HuH-7.5 (cell line): ENCODE measurements at regions not wholly inside any gene's neighbourhood (a gene's known extent, or its start where the extent isn't known, plus 50 kb on each side); places are given as distances from the start of the nearest gene placed in this dataset.

Source experiments
- DNase-seq: peaks from one replicate; pipeline ENCODE4 v3.0.0; 2011; ENCODE audit warnings: low spot score

GRCh38 chr2:120440521-120441350 lies 94.8 kb downstream of the INHBB start:
- no peak for DNase-seq

DNA sequence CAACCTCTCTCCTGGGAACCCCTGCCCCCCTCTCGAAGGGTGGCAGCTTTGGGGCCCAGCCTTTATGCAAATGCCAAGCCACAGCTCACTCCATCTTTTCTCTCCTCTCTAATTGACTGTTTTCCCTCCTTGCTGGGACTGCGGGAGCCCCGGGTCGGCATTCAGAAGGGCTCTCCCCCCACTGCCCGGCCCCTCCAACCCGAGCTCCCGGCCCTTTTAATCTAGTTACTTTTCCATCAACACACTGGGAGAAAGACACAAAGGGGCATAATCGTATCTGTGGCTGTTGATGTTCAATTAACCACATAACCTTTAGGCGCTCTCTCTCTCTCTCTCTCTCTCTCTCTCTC lies 95.4 kb downstream of the INHBB start:
- no peak for DNase-seq

DNA sequence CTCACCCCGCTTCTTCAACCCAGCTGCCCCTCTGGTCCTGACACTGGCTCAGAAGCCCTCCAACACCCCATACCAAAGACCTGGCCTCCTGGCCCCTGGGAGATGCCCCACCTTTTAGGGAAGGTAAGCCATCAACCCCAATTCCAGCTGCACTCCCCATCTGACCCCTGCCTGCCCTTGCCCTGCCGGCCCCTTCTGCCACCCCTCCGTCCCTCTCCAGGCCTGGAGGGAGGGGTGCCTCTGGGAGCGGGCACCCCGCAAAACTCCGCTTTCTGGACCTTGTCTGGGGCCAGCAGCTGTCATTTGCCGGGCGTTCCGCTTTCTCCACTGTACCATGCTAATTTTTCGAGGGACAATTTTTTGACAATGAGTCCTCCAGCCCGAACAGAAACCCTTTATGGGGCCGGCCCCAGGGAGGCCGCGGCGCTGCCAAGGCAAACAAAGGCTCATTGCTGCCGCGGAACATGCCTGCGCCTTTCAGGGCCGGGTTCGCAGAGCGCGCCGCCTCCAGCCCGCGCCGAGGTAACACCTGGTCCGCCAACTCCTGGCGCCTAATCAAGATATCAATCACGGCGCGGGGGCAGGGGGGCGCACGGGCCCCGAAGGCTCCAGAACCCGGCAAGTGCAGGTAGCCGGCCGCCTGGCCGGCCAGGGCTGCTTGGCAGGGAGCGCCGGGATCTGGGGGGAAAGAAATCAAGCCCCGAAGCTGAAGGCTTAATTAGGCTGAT lies 96.0 kb downstream of the INHBB start:
- no peak for DNase-seq

DNA sequence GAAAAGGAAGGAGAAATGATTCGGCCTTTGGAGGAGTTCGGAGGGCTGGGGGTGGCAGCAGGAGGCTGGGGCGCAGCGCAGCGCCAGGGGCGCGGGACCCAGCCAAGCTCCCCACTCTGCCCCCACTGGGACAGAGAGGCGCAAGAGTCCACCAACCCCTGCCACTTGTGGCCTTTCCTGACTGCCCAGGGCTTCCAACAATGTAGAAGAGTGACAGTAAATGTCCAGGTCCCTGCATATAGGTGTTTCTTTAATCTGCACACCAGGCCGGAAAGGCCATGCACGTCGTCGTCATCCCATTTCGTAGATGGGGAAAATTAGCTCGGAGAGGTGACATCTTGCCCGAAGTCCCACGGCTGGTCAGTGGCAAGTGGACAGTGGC lies 96.6 kb downstream of the INHBB start:
- no peak for DNase-seq

DNA sequence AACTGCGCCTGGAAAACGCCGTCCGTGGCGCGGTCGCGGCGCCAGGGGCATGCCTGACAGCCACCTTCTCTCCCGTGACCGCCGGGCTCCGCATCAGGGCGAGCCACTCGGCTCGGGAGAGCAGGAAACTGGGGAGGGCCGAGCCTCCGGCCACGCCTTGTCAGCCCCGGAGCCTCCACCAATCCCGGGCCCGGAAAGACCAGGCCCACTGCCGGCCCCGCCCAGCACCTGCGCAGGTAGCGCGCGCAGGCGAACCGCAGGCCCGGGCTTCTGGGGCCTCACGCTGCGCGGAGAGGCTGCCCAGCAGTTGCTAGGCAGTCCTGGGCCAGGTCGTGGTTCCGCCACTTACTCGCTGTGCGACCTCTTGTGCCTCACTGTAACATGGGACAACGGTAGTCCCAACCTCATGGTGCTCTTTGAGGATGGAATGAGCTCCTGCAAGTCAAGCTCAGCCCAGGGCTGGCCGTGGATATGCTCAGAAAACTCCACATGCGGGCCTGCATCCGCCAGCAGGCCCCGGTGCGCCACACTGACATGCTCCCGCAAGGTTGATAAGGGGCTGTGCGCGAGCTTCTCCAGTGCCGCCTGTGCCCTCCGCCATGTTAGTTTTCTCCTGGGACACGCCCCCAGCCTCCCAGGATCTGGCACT lies 97.1 kb downstream of the INHBB start:
- no peak for DNase-seq

DNA sequence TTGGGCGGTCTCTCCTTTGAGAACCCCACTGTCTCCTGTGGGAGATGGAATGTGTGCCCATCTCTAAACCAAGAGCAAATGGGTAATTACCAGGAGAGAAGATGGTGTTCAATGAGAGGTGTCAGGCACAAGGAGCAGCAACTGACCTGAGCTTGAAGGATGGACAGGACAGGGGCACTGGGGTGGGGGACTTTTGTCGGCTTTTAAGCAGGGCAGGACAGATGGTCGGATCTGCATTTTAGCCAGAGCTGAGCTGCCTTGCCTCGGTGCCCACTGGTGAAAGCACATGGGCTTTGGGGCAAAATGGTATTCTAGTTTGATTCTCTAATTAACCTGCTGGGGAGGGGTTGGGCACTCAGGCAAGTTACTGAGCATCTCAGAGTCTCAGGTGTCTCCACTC lies 98.0 kb downstream of the INHBB start:
- DNase-seq, result no peak

GRCh38 chr2:120444691-120445240 lies 98.8 kb downstream of the INHBB start:
- no peak for DNase-seq

DNA sequence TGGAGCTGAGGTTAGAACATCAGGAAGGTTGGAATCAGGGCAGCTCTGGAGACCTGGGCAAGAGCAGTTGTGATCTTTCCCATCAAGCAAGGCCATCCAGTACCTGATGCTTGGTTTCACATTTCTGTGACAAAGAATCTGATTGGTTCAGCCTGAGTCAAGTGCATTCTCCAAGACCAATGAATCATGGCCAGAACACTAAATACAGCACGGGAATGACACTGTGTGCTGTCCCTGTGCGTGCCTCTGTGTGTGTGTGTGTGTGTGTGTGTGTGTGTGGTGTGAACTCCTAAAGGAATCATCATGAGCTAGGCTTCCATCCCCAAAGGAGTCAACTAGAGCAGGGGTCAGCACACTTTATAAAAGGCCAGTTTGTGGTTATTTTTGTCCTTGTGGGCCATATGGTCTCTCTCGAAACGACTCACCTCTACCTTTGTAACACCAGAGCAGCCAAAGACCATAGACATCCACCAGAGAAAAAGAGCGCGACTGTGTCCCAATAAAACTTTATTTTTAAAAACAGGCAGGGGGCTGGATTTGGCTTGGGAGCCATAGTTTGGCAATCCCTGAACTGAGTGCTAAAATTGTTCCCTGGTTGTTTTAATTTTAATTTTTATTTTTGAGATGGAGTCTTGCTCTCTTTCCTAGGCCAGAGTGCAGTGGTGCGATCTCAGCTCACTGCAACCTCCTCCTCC lies 99.7 kb downstream of the INHBB start:
- no peak for DNase-seq

DNA sequence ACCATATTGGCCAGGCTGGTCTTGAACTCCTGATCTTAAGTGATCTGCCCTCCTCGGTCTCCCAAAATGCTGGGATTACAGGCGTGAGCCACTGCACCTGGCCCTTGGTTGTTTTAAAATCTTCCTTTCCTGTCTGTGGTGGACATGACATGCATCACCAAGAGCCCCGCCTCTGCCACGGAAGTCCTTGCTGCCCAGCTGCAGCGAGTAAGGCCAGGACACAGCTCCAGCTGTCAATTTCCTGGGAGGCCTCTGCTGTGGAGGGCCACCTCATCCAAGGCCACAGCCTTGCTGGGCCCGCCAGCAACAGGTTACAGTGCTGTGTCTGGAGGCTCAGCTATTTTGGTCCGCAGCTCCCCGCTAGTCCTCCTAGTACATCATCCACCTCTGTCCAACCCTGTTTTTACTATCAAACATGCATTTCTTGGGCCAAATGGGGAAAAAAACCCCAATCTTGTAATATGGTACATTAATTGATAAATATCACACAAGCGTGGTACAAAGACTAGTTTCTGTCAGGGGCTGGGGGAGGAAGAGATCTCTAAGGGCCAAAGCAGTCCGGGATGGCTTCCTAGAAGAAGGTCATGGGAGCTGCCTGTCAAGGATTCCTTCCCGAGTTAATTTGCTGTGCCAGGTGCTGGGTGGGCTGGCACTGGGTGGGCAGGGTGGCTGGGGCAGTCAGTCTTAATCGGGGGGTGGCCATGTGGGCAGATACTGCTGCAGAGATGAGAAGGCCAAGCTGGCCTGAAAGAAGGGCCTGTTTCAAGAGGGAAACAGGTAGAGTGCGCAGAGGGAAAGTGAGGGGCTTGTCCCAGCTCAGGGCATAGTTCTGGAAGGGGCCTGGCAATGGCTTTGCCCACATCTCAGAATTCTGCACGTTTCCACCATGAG lies 100.5 kb downstream of the INHBB start:
- no peak for DNase-seq

- DNase-seq, result no peak
Measured at GRCh38 chr2:120447127-120447785, 101.3 kb downstream of the INHBB start.

GRCh38 chr2:120448436-120448835 lies 102.5 kb downstream of the INHBB start:
- DNase-seq, result no peak

DNA sequence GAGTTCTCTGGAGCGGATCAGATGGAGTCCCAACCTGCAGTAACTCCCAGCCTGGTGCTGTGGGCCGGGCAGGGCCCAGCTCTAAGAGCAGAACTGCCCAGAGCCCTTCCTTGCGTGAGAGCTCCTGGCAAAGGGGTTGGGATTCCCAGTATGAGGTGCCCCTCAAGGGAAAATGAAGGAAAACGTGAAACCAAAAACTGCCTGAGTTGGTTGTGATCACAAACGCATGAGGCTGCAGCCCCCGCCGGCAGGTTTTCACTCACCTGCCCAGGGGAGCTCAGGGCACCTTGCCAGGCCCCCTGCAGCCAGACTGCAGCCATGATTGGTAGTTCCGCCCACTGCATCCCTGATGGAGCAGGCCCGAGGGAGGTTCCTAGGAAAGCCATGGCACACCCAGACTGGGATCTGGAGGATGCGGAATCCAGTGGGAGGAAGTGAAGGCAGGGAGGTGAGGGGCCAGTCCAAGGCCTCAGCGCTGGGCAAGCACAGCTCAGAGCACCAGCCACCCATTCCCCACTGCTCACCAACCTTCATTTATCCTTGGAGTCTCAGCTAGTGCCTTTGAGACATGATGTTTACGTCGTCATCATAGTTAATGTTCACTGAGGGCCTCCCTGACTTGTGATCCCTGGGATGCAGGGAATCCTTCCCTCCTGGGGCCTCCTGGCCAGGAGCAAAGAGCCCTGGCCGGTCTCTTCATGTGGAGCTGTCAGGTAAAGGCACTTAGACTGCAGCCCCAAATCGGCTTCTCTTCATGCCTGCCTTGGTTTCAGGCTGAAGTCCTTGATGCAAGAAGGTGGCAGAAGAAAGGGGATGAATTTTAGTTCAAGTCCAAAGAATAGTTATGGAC lies 103.2 kb downstream of the INHBB start:
- DNase-seq, result no peak

DNA sequence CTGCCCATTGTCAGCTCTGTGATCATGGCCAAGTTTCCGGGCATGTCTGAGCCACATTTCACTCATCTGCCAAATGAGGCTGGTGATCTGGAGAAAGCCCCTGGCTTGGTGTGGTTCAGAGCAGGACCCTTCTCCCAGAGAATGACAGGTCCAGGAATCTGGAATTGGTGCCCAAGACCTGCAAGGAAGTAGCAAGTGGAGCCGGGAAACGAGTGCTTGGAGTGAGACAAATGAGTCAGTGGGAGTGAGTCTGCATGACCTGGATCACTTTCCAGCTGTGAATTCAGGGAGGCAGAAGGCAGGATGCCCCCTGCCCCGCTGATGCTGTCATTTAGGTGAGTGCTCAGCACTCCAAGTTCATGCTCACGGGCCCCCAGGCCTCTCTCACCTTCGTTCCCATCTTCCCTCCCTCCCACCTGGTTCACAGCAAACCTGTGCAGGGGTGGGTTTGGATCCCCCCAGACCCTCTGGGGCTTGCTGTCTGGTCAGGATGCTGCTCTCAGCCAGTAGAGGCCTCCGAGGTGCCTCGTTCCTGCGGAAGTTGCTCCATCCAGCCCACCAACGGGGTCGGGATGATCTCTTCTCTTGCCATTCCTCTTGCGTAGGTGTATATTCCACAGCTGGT lies 104.4 kb downstream of the INHBB start:
- DNase-seq, result no peak

GRCh38 chr2:120451334-120451733 lies 105.4 kb downstream of the INHBB start:
- no peak for DNase-seq

DNA sequence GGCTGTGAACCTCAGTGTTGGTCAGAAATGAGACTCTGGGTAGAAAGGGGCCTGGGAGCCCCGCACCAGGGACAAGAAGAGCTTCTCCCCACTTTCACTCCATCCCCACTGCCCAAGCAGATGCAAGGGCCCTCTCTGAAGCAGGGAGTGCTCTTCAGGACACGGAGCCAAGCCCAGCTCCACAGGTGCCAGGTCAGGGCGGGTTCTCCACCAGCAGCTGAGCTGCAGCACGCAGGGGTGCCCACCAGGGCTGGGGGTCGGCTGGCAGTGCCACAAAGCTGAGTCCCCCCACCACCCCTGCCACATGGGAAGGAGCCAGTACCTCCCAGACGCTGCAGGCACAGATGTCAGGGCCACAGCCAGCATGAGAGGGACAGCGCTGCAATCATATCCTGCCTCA lies 106.2 kb downstream of the INHBB start:
- DNase-seq, result no peak

GRCh38 chr2:120452945-120453634 lies 107.2 kb downstream of the INHBB start:
- DNase-seq, result no peak

DNA sequence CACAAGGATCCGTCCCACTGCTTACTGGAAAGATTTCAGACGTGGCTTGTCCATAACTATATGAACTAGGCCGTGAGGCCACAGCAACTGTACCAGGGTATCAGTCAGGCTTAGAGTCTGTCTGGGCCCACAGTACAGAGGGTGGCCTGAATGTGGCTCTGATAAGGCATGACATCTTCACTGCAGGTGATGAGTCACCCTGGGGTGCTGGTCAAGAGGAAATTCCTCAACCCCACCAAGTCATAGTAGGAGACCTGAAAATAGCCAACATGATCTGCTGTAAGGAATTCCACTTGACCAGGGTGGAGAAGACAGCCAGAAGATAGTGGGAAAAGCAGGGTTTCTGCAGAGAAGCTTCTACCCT lies 107.7 kb downstream of the INHBB start:
- no peak for DNase-seq

DNA sequence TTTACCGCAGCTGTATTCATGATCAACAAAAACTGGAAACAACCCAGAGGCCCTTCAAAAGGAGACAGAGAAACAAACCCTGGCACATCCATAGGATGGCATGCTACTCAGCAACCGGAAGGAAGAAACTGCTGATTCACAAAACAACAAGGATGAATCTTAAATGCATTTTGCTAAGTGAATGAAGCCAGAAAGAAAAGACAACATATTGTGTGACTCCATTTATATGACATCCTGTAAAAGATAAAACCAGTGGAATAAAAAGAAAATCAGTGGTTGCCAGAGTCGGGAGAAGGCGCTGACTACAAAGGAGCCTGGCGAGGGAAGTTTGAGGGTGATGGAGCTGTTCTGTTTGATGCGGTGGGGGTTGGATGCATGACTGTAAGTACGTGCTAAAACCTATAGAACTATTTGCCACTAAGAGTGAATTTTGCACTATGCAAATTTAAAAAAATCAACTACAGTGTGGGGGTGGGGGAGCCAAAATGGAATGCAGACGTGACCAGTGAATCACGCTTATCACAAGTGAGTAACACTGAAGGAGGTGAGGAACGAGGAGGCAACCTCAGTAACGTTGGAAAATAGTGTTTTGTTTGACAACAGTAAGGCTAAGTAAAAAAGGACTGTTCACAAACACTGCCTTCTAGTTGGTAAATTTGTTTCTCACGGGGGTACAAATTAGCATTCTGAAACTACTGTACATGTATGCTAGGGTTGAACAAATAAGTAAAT lies 108.9 kb downstream of the INHBB start:
- DNase-seq, result no peak
